ENCODE measurements at regions not wholly inside any gene's neighbourhood (a gene's known extent, or its start where the extent isn't known, plus 50 kb on each side); places are given as distances from the start of the nearest gene placed in this dataset.
"Not testable (repeated sequence)": the region's sequence is repeated elsewhere in the genome, so short reads cannot be mapped to it uniquely, and the experiment has no call there.

- H3K9me3 ChIP-seq (ENCODE audit: low read length), result peaks cover 35% of the 10 kb centered on the region
Observed at GRCh38 chr11:38612701-38613100, 2014.7 kb upstream of the RAG2 start.

DNA sequence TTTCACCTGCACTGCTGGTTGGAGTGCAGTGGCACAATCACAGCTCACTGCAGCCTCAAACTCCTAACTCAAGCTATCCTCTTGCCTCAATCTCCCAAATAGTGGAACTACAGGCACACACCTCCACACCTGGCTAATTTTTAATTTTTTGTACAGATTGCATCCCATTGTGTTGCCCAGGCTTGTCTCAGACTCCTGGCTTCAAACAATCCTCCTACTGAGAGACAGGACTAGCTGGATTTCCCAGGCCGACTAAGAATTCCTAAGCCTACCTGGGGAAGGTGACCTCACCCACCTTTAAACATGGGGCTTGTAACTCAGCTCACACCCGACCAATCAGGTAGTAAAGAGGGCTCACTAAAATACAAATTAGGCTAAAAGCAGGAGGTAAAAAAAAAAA lies 2003.3 kb upstream of the RAG2 start:
- not testable (repeated sequence) for H3K4me2 ChIP-seq (ENCODE audit: low read depth, low read length, poor library complexity, severe bottlenecking); H3K79me2 ChIP-seq (ENCODE audit: low read length); H2AFZ ChIP-seq (ENCODE audit: low read length); H3K4me1 ChIP-seq (ENCODE audit: low read length); H3K9me3 ChIP-seq (ENCODE audit: low read length); DNase-seq; H3K9me2 ChIP-seq (replicated peaks; ENCODE audit: insufficient read depth, low read length); H3K36me3 ChIP-seq (ENCODE audit: insufficient read depth, low read length); H3K27me3 ChIP-seq (ENCODE audit: low read length); H3K4me3 ChIP-seq (ENCODE audit: low read length); H4K20me1 ChIP-seq (ENCODE audit: insufficient read depth, low read depth, low read length); H3K9ac ChIP-seq (ENCODE audit: low read length); H3K27ac ChIP-seq (ENCODE audit: low read length)

More at GRCh38 chr11:38612701-38613100, 2014.7 kb upstream of the RAG2 start:
- Histone ChIP-seq H3K27ac (ENCODE audit: low read length) (no peak overlapping the region), H3K4me1 (ENCODE audit: low read length) (no peaks in the 10 kb centered on the region), H2AFZ (ENCODE audit: low read length) (no peak overlapping the region), H4K20me1 (ENCODE audit: insufficient read depth, low read depth, low read length) (no peaks in the 10 kb centered on the region), H3K79me2 (ENCODE audit: low read length) (no peaks in the 10 kb centered on the region), H3K9ac (ENCODE audit: low read length) (no peak overlapping the region), H3K4me3 (ENCODE audit: low read length) (no peak overlapping the region), H3K36me3 (ENCODE audit: insufficient read depth, low read length) (no peaks in the 10 kb centered on the region), H3K4me2 (ENCODE audit: low read depth, low read length, poor library complexity, severe bottlenecking) (no peak overlapping the region), H3K9me2 (replicated peaks; ENCODE audit: insufficient read depth, low read length) (no peaks in the 10 kb centered on the region), H3K27me3 (ENCODE audit: low read length) (no peaks in the 10 kb centered on the region)
- DNase-seq, result no peak

DNA sequence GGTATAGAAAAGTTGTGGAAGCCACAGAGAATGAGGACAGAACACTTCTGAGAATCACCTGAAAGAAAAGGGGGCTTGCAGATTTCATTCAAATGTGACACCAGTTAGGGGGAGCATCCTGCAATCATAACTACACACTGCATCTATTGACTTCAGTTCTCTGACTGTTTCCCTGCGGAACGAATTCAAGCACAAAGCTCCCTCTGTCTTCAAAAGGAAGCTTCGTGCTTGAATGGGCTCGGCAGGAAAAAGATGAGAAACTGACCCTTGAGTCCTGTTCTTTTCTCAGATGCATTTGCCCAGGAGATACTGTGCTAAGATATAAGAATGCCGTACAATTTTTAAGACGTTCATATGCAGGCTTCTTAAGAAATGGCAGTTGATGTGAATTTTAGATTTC lies 2000.4 kb upstream of the RAG2 start:
- H3K9me2 ChIP-seq (replicated peaks; ENCODE audit: insufficient read depth, low read length), result no peaks in the 10 kb centered on the region
- no peak overlapping the region for H3K4me2 ChIP-seq (ENCODE audit: low read depth, low read length, poor library complexity, severe bottlenecking)
- no peak overlapping the region for H3K9ac ChIP-seq (ENCODE audit: low read length)
- peaks cover 17% of the 10 kb centered on the region for H3K9me3 ChIP-seq (ENCODE audit: low read length)
- no peak for DNase-seq
- no peaks in the 10 kb centered on the region for H4K20me1 ChIP-seq (ENCODE audit: insufficient read depth, low read depth, low read length)
- H3K27ac ChIP-seq (ENCODE audit: low read length), result no peak overlapping the region
- no peaks in the 10 kb centered on the region for H3K79me2 ChIP-seq (ENCODE audit: low read length)
- no peaks in the 10 kb centered on the region for H3K27me3 ChIP-seq (ENCODE audit: low read length)
- H2AFZ ChIP-seq (ENCODE audit: low read length), result no peak overlapping the region
- H3K36me3 ChIP-seq (ENCODE audit: insufficient read depth, low read length), result no peaks in the 10 kb centered on the region
- no peak overlapping the region for H3K4me3 ChIP-seq (ENCODE audit: low read length)
- no peaks in the 10 kb centered on the region for H3K4me1 ChIP-seq (ENCODE audit: low read length)

DNA sequence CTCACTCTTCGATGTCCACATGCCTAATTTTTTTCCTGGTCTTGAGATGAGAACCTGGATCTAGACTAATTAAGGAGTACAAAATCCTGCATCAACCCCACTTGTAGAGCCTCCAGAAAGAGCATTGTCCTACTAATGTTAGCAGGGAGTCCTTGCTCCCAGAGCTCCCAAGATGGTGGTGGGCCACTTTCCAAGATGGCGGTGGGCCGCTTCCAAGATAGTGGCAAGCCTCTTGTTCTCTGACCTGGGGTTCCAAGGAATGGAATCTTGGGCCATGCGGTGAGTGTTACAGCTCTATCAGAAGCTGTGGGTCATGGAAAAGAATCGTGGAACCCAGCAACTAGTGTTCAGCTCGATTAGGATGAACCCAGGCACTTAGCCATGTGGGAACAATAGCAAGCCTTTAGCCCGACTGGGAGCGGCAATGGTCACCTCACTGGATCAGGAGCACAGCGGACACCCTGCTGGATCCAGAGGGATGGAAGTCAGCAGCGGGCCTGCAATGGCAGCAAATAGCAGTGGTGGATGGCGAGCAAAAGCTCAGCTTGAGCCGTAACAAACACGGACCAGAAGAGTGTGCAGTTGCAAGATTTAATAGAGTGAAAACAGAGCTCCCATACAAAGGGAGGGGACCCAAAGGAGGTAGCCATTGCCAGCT lies 1997.5 kb upstream of the RAG2 start:
- not testable (repeated sequence) for H4K20me1 ChIP-seq (ENCODE audit: insufficient read depth, low read depth, low read length); H2AFZ ChIP-seq (ENCODE audit: low read length); H3K27ac ChIP-seq (ENCODE audit: low read length); H3K36me3 ChIP-seq (ENCODE audit: insufficient read depth, low read length); H3K4me2 ChIP-seq (ENCODE audit: low read depth, low read length, poor library complexity, severe bottlenecking); DNase-seq; H3K9me2 ChIP-seq (replicated peaks; ENCODE audit: insufficient read depth, low read length); H3K4me1 ChIP-seq (ENCODE audit: low read length); H3K79me2 ChIP-seq (ENCODE audit: low read length); H3K27me3 ChIP-seq (ENCODE audit: low read length); H3K4me3 ChIP-seq (ENCODE audit: low read length); H3K9ac ChIP-seq (ENCODE audit: low read length)
- H3K9me3 ChIP-seq (ENCODE audit: low read length), result peaks cover 25% of the 10 kb centered on the region

- H3K27me3 ChIP-seq (ENCODE audit: low read length), result no peaks in the 10 kb centered on the region
- no peak overlapping the region for H3K4me2 ChIP-seq (ENCODE audit: low read depth, low read length, poor library complexity, severe bottlenecking)
- no peak for DNase-seq
Observed at GRCh38 chr11:38594895-38595294, 1996.9 kb upstream of the RAG2 start.

GRCh38 chr11:38593649-38594048 lies 1995.6 kb upstream of the RAG2 start:
- Histone ChIP-seq H3K27me3 (ENCODE audit: low read length) (no peaks in the 10 kb centered on the region), H3K4me2 (ENCODE audit: low read depth, low read length, poor library complexity, severe bottlenecking) (no peak overlapping the region), H3K79me2 (ENCODE audit: low read length) (no peaks in the 10 kb centered on the region), H3K4me3 (ENCODE audit: low read length) (no peak overlapping the region), H3K9me3 (ENCODE audit: low read length) (peaks cover 31% of the 10 kb centered on the region), H4K20me1 (ENCODE audit: insufficient read depth, low read depth, low read length) (no peaks in the 10 kb centered on the region), H3K9ac (ENCODE audit: low read length) (no peak overlapping the region), H3K36me3 (ENCODE audit: insufficient read depth, low read length) (no peaks in the 10 kb centered on the region), H3K27ac (ENCODE audit: low read length) (no peak overlapping the region), H3K9me2 (replicated peaks; ENCODE audit: insufficient read depth, low read length) (no peaks in the 10 kb centered on the region), H3K4me1 (ENCODE audit: low read length) (no peaks in the 10 kb centered on the region), H2AFZ (ENCODE audit: low read length) (no peak overlapping the region)
- no peak for DNase-seq

More at GRCh38 chr11:38594895-38595294, 1996.9 kb upstream of the RAG2 start:
- no peaks in the 10 kb centered on the region for H3K9me2 ChIP-seq (replicated peaks; ENCODE audit: insufficient read depth, low read length)
- H2AFZ ChIP-seq (ENCODE audit: low read length), result no peak overlapping the region
- H3K9ac ChIP-seq (ENCODE audit: low read length), result no peak overlapping the region
- H3K27ac ChIP-seq (ENCODE audit: low read length), result no peak overlapping the region
- no peaks in the 10 kb centered on the region for H3K36me3 ChIP-seq (ENCODE audit: insufficient read depth, low read length)
- no peaks in the 10 kb centered on the region for H4K20me1 ChIP-seq (ENCODE audit: insufficient read depth, low read depth, low read length)
- H3K9me3 ChIP-seq (ENCODE audit: low read length), result peaks cover 25% of the 10 kb centered on the region
- H3K79me2 ChIP-seq (ENCODE audit: low read length), result no peaks in the 10 kb centered on the region
- H3K4me3 ChIP-seq (ENCODE audit: low read length), result no peak overlapping the region
- no peaks in the 10 kb centered on the region for H3K4me1 ChIP-seq (ENCODE audit: low read length)

GRCh38 chr11:38582756-38583155 lies 1984.7 kb upstream of the RAG2 start:
- no peaks in the 10 kb centered on the region for H3K27me3 ChIP-seq (ENCODE audit: low read length)
- no peaks in the 10 kb centered on the region for H3K9me2 ChIP-seq (replicated peaks; ENCODE audit: insufficient read depth, low read length)
- H3K9ac ChIP-seq (ENCODE audit: low read length), result no peak overlapping the region
- no peaks in the 10 kb centered on the region for H4K20me1 ChIP-seq (ENCODE audit: insufficient read depth, low read depth, low read length)
- DNase-seq, result no peak
- no peak overlapping the region for H3K4me2 ChIP-seq (ENCODE audit: low read depth, low read length, poor library complexity, severe bottlenecking)
- no peaks in the 10 kb centered on the region for H3K36me3 ChIP-seq (ENCODE audit: insufficient read depth, low read length)
- no peak overlapping the region for H2AFZ ChIP-seq (ENCODE audit: low read length)
- H3K9me3 ChIP-seq (ENCODE audit: low read length), result peaks cover 41% of the 10 kb centered on the region
- H3K27ac ChIP-seq (ENCODE audit: low read length), result no peak overlapping the region
- no peaks in the 10 kb centered on the region for H3K79me2 ChIP-seq (ENCODE audit: low read length)
- no peaks in the 10 kb centered on the region for H3K4me1 ChIP-seq (ENCODE audit: low read length)
- no peak overlapping the region for H3K4me3 ChIP-seq (ENCODE audit: low read length)

- Histone ChIP-seq H3K79me2 (ENCODE audit: low read length) (no peaks in the 10 kb centered on the region), H3K4me2 (ENCODE audit: low read depth, low read length, poor library complexity, severe bottlenecking) (no peak overlapping the region), H3K9me3 (ENCODE audit: low read length) (peaks cover 41% of the 10 kb centered on the region), H3K36me3 (ENCODE audit: insufficient read depth, low read length) (no peaks in the 10 kb centered on the region), H3K4me3 (ENCODE audit: low read length) (no peak overlapping the region), H3K27ac (ENCODE audit: low read length) (no peak overlapping the region), H3K27me3 (ENCODE audit: low read length) (no peaks in the 10 kb centered on the region), H3K9me2 (replicated peaks; ENCODE audit: insufficient read depth, low read length) (no peaks in the 10 kb centered on the region), H3K4me1 (ENCODE audit: low read length) (no peaks in the 10 kb centered on the region), H2AFZ (ENCODE audit: low read length) (no peak overlapping the region), H3K9ac (ENCODE audit: low read length) (no peak overlapping the region), H4K20me1 (ENCODE audit: insufficient read depth, low read depth, low read length) (no peaks in the 10 kb centered on the region)
- DNase-seq, result no peak
Observed at GRCh38 chr11:38582151-38582550, 1984.1 kb upstream of the RAG2 start.

- Histone ChIP-seq H3K9me3 (ENCODE audit: low read length) (peaks cover 20% of the 10 kb centered on the region), H3K36me3 (ENCODE audit: insufficient read depth, low read length) (no peaks in the 10 kb centered on the region), H3K9me2 (replicated peaks; ENCODE audit: insufficient read depth, low read length) (no peaks in the 10 kb centered on the region), H3K27ac (ENCODE audit: low read length) (no peak overlapping the region), H3K79me2 (ENCODE audit: low read length) (no peaks in the 10 kb centered on the region), H3K4me1 (ENCODE audit: low read length) (no peaks in the 10 kb centered on the region), H3K9ac (ENCODE audit: low read length) (no peak overlapping the region), H4K20me1 (ENCODE audit: insufficient read depth, low read depth, low read length) (no peaks in the 10 kb centered on the region), H3K4me3 (ENCODE audit: low read length) (no peak overlapping the region), H3K4me2 (ENCODE audit: low read depth, low read length, poor library complexity, severe bottlenecking) (no peak overlapping the region), H2AFZ (ENCODE audit: low read length) (no peak overlapping the region), H3K27me3 (ENCODE audit: low read length) (no peaks in the 10 kb centered on the region)
- no peak for DNase-seq
Observed at GRCh38 chr11:38577769-38578168, 1979.7 kb upstream of the RAG2 start.
